ENCODE measurements at regions not wholly inside any gene's neighbourhood (a gene's known extent, or its start where the extent isn't known, plus 50 kb on each side); places are given as distances from the start of the nearest gene placed in this dataset.

DNA sequence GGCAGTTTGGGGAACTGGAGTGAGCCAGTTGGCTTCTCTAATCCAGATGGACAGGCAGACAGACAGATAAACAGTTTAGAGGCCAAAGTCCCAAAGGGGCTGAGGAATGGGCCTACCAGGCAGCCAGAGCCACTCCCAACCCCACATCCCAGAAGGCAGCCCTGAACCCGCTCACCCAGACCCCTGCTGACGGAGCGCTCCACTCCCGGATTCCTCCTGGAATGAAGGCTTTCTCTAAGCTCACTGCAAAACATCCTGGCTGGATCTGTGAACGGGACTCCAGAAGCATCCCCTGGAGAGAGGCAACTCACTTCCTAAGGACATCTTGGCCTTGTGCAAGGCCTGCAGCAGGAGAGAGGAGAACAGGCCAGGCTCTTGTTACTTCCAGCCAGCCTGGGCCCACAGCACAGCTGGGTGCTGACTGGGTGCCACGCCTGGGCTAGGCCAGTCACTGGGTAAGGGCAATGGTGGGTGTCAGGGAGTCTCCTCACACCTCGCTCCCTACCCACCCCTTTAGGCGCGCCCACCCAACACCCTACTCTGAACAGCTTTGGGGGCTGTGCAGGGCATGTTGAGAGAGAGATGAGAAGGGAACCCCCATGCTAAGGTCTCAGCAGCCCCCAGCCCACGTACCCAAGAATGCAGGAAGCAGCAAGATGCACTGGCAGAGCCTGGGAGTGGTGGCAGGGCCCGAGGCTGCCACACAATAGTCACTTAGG is 168.6 kb upstream of the ZMIZ1 start:
- Histone ChIP-seq H3K36me3 (ENCODE audit: low read depth) (no peaks in the 10 kb centered on the region), H3K27me3 (ENCODE audit: insufficient read depth, poor library complexity, severe bottlenecking) (no peaks in the 10 kb centered on the region), H3K9me3 (ENCODE audit: severe bottlenecking) (no peaks in the 10 kb centered on the region), H3K4me3 (ENCODE audit: severe bottlenecking) (no peak overlapping the region), H3K27ac (ENCODE audit: poor library complexity, severe bottlenecking) (no peak overlapping the region), H3K4me1 (ENCODE audit: insufficient read depth, poor library complexity, severe bottlenecking) (no peaks in the 10 kb centered on the region)
- DNase-seq (ENCODE audit: low spot score) (peak; percentile 30), ATAC-seq (ENCODE audit: low read depth) (no peak)
- TF ChIP-seq CTCF (IDR thresholded peaks at IDR 0.05; ENCODE audit: poor library complexity, severe bottlenecking): no peak

GRCh38 chr10:78900715-78901430 is 167.9 kb upstream of the ZMIZ1 start:
- Histone ChIP-seq H3K4me1 (ENCODE audit: insufficient read depth, poor library complexity, severe bottlenecking) (no peaks in the 10 kb centered on the region), H3K4me3 (ENCODE audit: severe bottlenecking) (no peak overlapping the region), H3K27me3 (ENCODE audit: insufficient read depth, poor library complexity, severe bottlenecking) (no peaks in the 10 kb centered on the region), H3K9me3 (ENCODE audit: severe bottlenecking) (no peaks in the 10 kb centered on the region), H3K27ac (ENCODE audit: poor library complexity, severe bottlenecking) (no peak overlapping the region), H3K36me3 (ENCODE audit: low read depth) (no peaks in the 10 kb centered on the region)
- TF ChIP-seq CTCF (IDR thresholded peaks at IDR 0.05; ENCODE audit: poor library complexity, severe bottlenecking): no peak
- no peak for ATAC-seq (ENCODE audit: low read depth)
- DNase-seq (ENCODE audit: low spot score): peak; percentile 27

DNA sequence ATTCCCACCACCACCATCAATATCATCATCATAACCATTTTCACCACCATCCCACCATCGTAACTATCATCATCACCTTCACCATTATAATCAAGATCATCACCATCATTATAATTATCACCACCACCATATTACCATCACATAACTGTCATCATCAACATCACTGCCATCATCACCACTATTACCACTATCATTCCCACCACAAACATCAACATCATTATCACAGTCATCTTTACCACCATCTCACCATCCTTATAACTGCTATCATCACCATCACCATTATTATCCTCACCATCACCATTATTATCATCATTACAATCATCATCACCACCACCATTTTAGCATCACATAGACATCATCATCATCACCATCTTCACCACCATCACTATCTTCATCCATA is 167.1 kb upstream of the ZMIZ1 start:
- no peak overlapping the region for H3K4me3 ChIP-seq (ENCODE audit: severe bottlenecking)
- H3K27me3 ChIP-seq (ENCODE audit: insufficient read depth, poor library complexity, severe bottlenecking): no peaks in the 10 kb centered on the region
- H3K4me1 ChIP-seq (ENCODE audit: insufficient read depth, poor library complexity, severe bottlenecking): no peaks in the 10 kb centered on the region
- H3K36me3 ChIP-seq (ENCODE audit: low read depth): no peaks in the 10 kb centered on the region
- H3K27ac ChIP-seq (ENCODE audit: poor library complexity, severe bottlenecking): no peak overlapping the region
- no peak for ATAC-seq (ENCODE audit: low read depth)
- no peak for TF ChIP-seq CTCF (IDR thresholded peaks at IDR 0.05; ENCODE audit: poor library complexity, severe bottlenecking)
- no peak for DNase-seq (ENCODE audit: low spot score)
- H3K9me3 ChIP-seq (ENCODE audit: severe bottlenecking): no peaks in the 10 kb centered on the region

DNA sequence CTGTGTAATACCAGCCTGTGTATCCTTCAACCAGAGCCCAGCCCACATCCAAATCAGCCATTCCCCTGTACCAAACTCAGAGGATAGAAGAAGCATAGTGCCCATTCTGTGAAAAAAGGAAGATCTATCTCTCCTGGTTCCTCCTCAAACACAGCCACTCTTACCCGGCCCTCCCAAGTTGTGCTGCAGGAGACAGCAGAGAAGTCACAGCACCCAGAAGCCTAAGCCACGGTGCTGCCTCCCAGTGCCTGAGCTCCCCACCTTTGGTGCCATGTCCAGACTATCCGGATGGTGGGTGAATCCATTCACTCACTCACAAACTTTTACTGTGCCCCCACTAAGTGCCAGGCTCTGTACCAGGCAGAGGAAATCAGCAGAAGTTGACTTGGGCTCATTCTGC is 166.0 kb upstream of the ZMIZ1 start:
- Histone ChIP-seq H3K27me3 (ENCODE audit: insufficient read depth, poor library complexity, severe bottlenecking) (no peaks in the 10 kb centered on the region), H3K27ac (ENCODE audit: poor library complexity, severe bottlenecking) (no peak overlapping the region), H3K9me3 (ENCODE audit: severe bottlenecking) (no peaks in the 10 kb centered on the region), H3K4me1 (ENCODE audit: insufficient read depth, poor library complexity, severe bottlenecking) (no peaks in the 10 kb centered on the region), H3K36me3 (ENCODE audit: low read depth) (no peaks in the 10 kb centered on the region), H3K4me3 (ENCODE audit: severe bottlenecking) (no peak overlapping the region)
- no peak for TF ChIP-seq CTCF (IDR thresholded peaks at IDR 0.05; ENCODE audit: poor library complexity, severe bottlenecking)
- ATAC-seq (ENCODE audit: low read depth) (no peak), DNase-seq (ENCODE audit: low spot score) (peak; percentile 12)
